Liver (tissue), 7 donors: ENCODE measurements at regions not wholly inside any gene's neighbourhood (a gene's known extent, or its start where the extent isn't known, plus 50 kb on each side); places are given as distances from the start of the nearest gene placed in this dataset.
"Not testable (repeated sequence)": the region's sequence is repeated elsewhere in the genome, so short reads cannot be mapped to it uniquely, and the experiment has no call there.

ENCODE experiments used
- DNase-seq: peaks from one replicate; pipeline ENCODE4 v3.0.0-alpha.2; 2017; ENCODE audit warnings: low spot score
- H3K27ac ChIP-seq, 2 donors: one replicate each; pipeline ENCODE4 v1.7.0; 2013; ENCODE audit warnings: inconsistent platforms in 2 of 2, low read length in 2 of 2, control low read depth in 1 of 2, low read depth in 1 of 2, mild to moderate bottlenecking in 1 of 2
- H3K27me3 ChIP-seq, 4 donors: one replicate each; pipeline versions ENCODE4 v1.6.1 to v1.7.0; 2013; ENCODE audit warnings: low read length in 3 of 4, inconsistent platforms in 1 of 4, mild to moderate bottlenecking in 1 of 4, moderate library complexity in 1 of 4; ENCODE audit not compliant: control insufficient read depth in 4 of 4, insufficient read depth in 4 of 4
- H3K36me3 ChIP-seq, 4 donors: one replicate each; pipeline versions ENCODE4 v1.6.1 to v1.7.0; 2013; ENCODE audit warnings: low read length in 3 of 4, mild to moderate bottlenecking in 3 of 4, low read depth in 1 of 4, moderate library complexity in 1 of 4; ENCODE audit not compliant: control insufficient read depth in 4 of 4, insufficient read depth in 3 of 4
- H3K4me1 ChIP-seq, 4 donors: one replicate each; pipeline versions ENCODE4 v1.6.1 to v1.7.0; 2013; ENCODE audit warnings: low read length in 3 of 4, mild to moderate bottlenecking in 3 of 4, moderate library complexity in 1 of 4; ENCODE audit not compliant: control insufficient read depth in 4 of 4, insufficient read depth in 4 of 4
- H3K4me3 ChIP-seq, 3 donors: one replicate each; pipeline versions ENCODE4 v1.6.1 to v1.7.0; 2013; ENCODE audit warnings: low read length in 3 of 3, control low read depth in 1 of 3, low read depth in 1 of 3, mild to moderate bottlenecking in 1 of 3
- H3K9ac ChIP-seq, 2 donors: one replicate each; pipeline ENCODE4 v1.7.0; 2013; ENCODE audit warnings: low read length in 2 of 2, mild to moderate bottlenecking in 2 of 2, moderate library complexity in 2 of 2, control low read depth in 1 of 2, low read depth in 1 of 2
- H3K9me3 ChIP-seq, 4 donors: one replicate each; pipeline versions ENCODE4 v1.6.1 to v1.7.0; 2013; ENCODE audit warnings: low read length in 3 of 4; ENCODE audit not compliant: control insufficient read depth in 4 of 4
- EGR1 ChIP-seq, 2 donors: IDR thresholded peaks; 2 replicates each; pipeline ENCODE4 v1.6.1; 2016 to 2018; ENCODE audit warnings: antibody characterized with exemption in 2 of 2, low read depth in 2 of 2
- FOXA1 ChIP-seq: IDR thresholded peaks from 2 replicates; pipeline ENCODE4 v1.6.1; 2016; ENCODE audit warnings: antibody characterized with exemption
- FOXA2 ChIP-seq: IDR thresholded peaks from 2 replicates; pipeline ENCODE4 v1.6.1; 2016; ENCODE audit warnings: antibody characterized with exemption
- GABPA ChIP-seq, 2 donors: IDR thresholded peaks in 1 of 2; conservative IDR thresholded peaks in 1 of 2; 2 replicates each; pipeline ENCODE4 v1.6.1; 2016; ENCODE audit warnings: antibody characterized with exemption in 2 of 2, mild to moderate bottlenecking in 1 of 2, moderate library complexity in 1 of 2
- HNF4A ChIP-seq, 2 donors: conservative IDR thresholded peaks; 2 replicates each; pipeline ENCODE4 v1.6.1; 2016; ENCODE audit warnings: antibody characterized with exemption in 2 of 2, mild to moderate bottlenecking in 2 of 2
- HNF4G ChIP-seq: IDR thresholded peaks from 2 replicates; pipeline ENCODE4 v1.6.1; 2016; ENCODE audit warnings: antibody characterized with exemption
- JUND ChIP-seq, 2 donors: IDR thresholded peaks; 2 replicates each; pipeline ENCODE4 v1.6.1; 2016; ENCODE audit warnings: antibody characterized with exemption in 2 of 2
- MAX ChIP-seq: IDR thresholded peaks from 2 replicates; pipeline ENCODE4 v1.6.1; 2016; ENCODE audit warnings: antibody characterized with exemption
- NR2F2 ChIP-seq: IDR thresholded peaks from 2 replicates; pipeline ENCODE4 v1.6.1; 2016; ENCODE audit warnings: antibody characterized with exemption
- RAD21 ChIP-seq, 2 donors: IDR thresholded peaks; 2 replicates each; pipeline ENCODE4 v1.6.1; 2016; ENCODE audit warnings: antibody characterized with exemption in 2 of 2, mild to moderate bottlenecking in 2 of 2
- RXRA ChIP-seq, 2 donors: IDR thresholded peaks; 2 replicates each; pipeline ENCODE4 v1.6.1; 2017 to 2018; ENCODE audit warnings: antibody characterized with exemption in 2 of 2, mild to moderate bottlenecking in 1 of 2
- YY1 ChIP-seq: IDR thresholded peaks from 2 replicates; pipeline ENCODE4 v1.6.1; 2016; ENCODE audit warnings: antibody characterized with exemption, mild to moderate bottlenecking
- WGBS: extraction: QIAGEN DNeasy Blood & Tissue Kit; methylation state at CpG from one replicate; pipeline ENCODE4 v1.1.7; 2013; 5-methylcytosine and 5-hydroxymethylcytosine counted together
- TF ChIP-seq, protein P1 (sequence below): IDR thresholded peaks from 2 replicates; pipeline ENCODE4 v1.6.1; 2016; ENCODE audit warnings: antibody characterized with exemption
- TF ChIP-seq, protein P2 (sequence below): IDR thresholded peaks from 2 replicates; pipeline ENCODE4 v1.6.1; 2016; ENCODE audit warnings: antibody characterized with exemption, mild to moderate bottlenecking
- TF ChIP-seq, protein P3 (sequence below): IDR thresholded peaks from 2 replicates; pipeline ENCODE4 v1.6.1; 2016; ENCODE audit warnings: antibody characterized with exemption
- donor health status: healthy.
- donor health status: healthy.
- donor health status: healthy.
- donor health status: healthy.

GRCh38 chr12:24352363-24352762 is 402.9 kb upstream of the SOX5 start:
- DNase-seq: no peak
- WGBS: 95% methylated on average over 5 of the region's 5 CpGs
- H3K4me3 ChIP-seq: no peak overlapping the region
- H3K9me3 ChIP-seq: no peaks in the 10 kb centered on the region
- H3K27ac ChIP-seq: no peak overlapping the region
- TF ChIP-seq, protein P1, sequence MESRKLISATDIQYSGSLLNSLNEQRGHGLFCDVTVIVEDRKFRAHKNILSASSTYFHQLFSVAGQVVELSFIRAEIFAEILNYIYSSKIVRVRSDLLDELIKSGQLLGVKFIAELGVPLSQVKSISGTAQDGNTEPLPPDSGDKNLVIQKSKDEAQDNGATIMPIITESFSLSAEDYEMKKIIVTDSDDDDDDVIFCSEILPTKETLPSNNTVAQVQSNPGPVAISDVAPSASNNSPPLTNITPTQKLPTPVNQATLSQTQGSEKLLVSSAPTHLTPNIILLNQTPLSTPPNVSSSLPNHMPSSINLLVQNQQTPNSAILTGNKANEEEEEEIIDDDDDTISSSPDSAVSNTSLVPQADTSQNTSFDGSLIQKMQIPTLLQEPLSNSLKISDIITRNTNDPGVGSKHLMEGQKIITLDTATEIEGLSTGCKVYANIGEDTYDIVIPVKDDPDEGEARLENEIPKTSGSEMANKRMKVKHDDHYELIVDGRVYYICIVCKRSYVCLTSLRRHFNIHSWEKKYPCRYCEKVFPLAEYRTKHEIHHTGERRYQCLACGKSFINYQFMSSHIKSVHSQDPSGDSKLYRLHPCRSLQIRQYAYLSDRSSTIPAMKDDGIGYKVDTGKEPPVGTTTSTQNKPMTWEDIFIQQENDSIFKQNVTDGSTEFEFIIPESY: no peak
- TF ChIP-seq RXRA (IDR thresholded peaks at IDR 0.05) (no peak), FOXA2 (no peak), JUND (IDR thresholded peaks at IDR 0.05) (no peak), RAD21 (IDR thresholded peaks at IDR 0.05) (no peak), GABPA (IDR thresholded peaks at IDR 0.05 in 1 of 2, conservative IDR thresholded peaks at IDR 0.05 in 1 of 2) (no peak)
- TF ChIP-seq, protein P2, sequence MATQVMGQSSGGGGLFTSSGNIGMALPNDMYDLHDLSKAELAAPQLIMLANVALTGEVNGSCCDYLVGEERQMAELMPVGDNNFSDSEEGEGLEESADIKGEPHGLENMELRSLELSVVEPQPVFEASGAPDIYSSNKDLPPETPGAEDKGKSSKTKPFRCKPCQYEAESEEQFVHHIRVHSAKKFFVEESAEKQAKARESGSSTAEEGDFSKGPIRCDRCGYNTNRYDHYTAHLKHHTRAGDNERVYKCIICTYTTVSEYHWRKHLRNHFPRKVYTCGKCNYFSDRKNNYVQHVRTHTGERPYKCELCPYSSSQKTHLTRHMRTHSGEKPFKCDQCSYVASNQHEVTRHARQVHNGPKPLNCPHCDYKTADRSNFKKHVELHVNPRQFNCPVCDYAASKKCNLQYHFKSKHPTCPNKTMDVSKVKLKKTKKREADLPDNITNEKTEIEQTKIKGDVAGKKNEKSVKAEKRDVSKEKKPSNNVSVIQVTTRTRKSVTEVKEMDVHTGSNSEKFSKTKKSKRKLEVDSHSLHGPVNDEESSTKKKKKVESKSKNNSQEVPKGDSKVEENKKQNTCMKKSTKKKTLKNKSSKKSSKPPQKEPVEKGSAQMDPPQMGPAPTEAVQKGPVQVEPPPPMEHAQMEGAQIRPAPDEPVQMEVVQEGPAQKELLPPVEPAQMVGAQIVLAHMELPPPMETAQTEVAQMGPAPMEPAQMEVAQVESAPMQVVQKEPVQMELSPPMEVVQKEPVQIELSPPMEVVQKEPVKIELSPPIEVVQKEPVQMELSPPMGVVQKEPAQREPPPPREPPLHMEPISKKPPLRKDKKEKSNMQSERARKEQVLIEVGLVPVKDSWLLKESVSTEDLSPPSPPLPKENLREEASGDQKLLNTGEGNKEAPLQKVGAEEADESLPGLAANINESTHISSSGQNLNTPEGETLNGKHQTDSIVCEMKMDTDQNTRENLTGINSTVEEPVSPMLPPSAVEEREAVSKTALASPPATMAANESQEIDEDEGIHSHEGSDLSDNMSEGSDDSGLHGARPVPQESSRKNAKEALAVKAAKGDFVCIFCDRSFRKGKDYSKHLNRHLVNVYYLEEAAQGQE: no peak
- H3K27me3 ChIP-seq: no peaks in the 10 kb centered on the region
- no peaks in the 10 kb centered on the region for H3K4me1 ChIP-seq
- H3K36me3 ChIP-seq: no peaks in the 10 kb centered on the region
- H3K9ac ChIP-seq: no peak overlapping the region

DNA sequence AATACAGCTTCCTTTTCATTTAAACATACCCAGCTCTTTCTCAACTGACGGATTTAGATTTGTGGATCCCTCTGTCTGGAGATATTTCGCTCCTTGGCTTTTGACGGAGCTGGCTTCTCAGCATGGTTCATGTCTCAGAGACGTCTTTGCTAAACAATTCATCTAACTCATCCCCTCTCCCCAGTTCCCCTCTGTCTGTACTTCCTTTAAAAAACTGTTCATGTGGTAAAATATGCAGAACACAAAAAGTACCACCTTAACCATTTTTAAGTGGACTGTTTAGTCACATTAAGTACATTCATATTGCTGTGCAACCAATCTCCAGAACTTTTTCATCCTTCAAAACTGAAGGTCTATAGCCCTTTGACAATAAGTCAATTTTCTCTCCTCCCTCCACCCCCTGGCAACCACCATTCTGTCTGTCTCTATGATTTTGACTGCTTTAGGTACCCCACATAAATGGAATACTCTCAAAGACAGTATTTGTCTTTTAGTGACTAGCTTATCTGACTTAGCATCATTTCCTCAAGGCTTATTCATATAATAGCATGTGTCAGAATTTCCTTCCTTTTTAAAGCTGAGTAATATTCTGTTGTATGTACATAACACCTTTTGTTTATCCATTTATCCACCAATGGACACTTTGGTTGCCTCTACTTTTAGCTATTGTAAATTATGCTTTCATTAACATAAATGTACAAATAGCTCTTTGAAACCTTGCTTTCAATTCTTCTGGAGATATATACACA is 399.8 kb upstream of the SOX5 start:
- Histone ChIP-seq H3K27ac (no peak overlapping the region), H3K4me1 (no peaks in the 10 kb centered on the region), H3K36me3 (no peaks in the 10 kb centered on the region), H3K9me3 (no peaks in the 10 kb centered on the region), H3K27me3 (no peaks in the 10 kb centered on the region), H3K4me3 (no peak overlapping the region), H3K9ac (no peak overlapping the region)
- WGBS: 98% methylated on average over 4 of the region's 4 CpGs
- TF ChIP-seq EGR1 (IDR thresholded peaks at IDR 0.05; ENCODE audit: low read depth in 2 of 2) (no peak), HNF4G (no peak), YY1 (no peak), FOXA2 (no peak), HNF4A (conservative IDR thresholded peaks at IDR 0.05) (no peak), MAX (no peak), RAD21 (IDR thresholded peaks at IDR 0.05) (no peak), NR2F2 (no peak), FOXA1 (no peak), JUND (IDR thresholded peaks at IDR 0.05) (no peak), RXRA (IDR thresholded peaks at IDR 0.05) (no peak)
- TF ChIP-seq, protein P1: no peak
- TF ChIP-seq, protein P3, sequence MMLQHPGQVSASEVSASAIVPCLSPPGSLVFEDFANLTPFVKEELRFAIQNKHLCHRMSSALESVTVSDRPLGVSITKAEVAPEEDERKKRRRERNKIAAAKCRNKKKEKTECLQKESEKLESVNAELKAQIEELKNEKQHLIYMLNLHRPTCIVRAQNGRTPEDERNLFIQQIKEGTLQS: no peak
- TF ChIP-seq, protein P2: no peak
- no peak for DNase-seq

DNA sequence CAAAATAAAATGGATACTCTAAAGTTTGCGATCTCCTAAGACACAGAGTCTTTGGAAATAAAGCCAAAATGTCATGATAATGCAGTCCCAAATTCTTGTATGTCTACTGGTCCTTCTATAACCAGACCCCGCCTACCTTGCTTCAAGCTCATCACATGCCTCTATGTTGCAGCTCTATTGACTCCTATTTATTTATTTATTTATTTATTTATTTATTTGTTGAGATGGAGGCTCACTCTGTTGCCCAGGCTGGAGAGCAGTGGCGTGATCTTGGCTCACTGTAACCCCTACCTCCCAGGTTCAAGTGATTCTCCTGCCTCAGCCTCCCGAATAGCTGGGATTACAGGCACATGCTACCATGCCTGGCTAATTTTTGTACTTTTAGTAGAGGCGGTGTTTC is 398.7 kb upstream of the SOX5 start:
- H3K4me3 ChIP-seq, H3K4me1 ChIP-seq, H3K9ac ChIP-seq, H3K36me3 ChIP-seq, H3K9me3 ChIP-seq, H3K27me3 ChIP-seq, DNase-seq, H3K27ac ChIP-seq: not testable (repeated sequence)
- 87% methylated on average over 5 of the region's 5 CpGs for WGBS
